PC-9 (cell line): ENCODE measurements at regions not wholly inside any gene's neighbourhood (a gene's known extent, or its start where the extent isn't known, plus 50 kb on each side); places are given as distances from the start of the nearest gene placed in this dataset.

Experiments
- CTCF ChIP-seq: fragments of 200-600 bp; sonication (generic); conservative IDR thresholded peaks from 2 replicates; pipeline ENCODE4 v1.6.1; 2017; ENCODE audit warnings: mixed run types, antibody characterized with exemption, mild to moderate bottlenecking, moderate library complexity
- EZH2 ChIP-seq: fragments of 200-600 bp; sonication (generic); IDR thresholded peaks from 2 replicates; pipeline ENCODE4 v1.8.0; 2017; ENCODE audit warnings: antibody characterized with exemption, low read depth

GRCh38 chr2:175624785-175625184 is 377.3 kb downstream of the LNPK start:
- TF ChIP-seq CTCF (no peak), EZH2 (no peak)
